ENCODE measurements at regions not wholly inside any gene's neighbourhood (a gene's known extent, or its start where the extent isn't known, plus 50 kb on each side); places are given as distances from the start of the nearest gene placed in this dataset.

DNA sequence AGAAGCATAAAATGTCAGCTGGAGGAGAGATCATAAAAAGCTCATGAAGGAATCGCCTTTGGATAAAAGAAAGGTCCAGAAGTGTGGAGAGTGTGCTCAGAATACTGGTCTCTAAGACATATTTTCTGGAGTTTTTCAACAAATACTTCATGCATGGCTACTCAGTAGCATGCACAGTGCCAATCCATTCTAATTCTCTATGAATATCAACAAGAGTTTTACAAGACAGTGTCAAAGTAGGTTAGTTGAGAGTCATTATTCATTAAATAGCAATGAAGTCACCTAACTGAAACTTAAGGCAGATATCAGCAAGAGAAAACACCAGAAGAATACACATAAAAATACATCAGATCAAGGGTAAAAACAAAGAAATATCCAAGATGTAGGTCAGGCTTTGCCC, 1243.2 kb upstream of the SLC10A2 start:
- no peak for TF ChIP-seq EZH2 (IDR thresholded peaks at IDR 0.05; ENCODE audit: low read depth, low read length, severe bottlenecking)
- no peak for TF ChIP-seq CTCF (IDR thresholded peaks at IDR 0.05; ENCODE audit: control extremely low read depth in 1 of 3, insufficient read depth in 1 of 3, low read depth in 1 of 3, low read length in 3 of 3)
- TF ChIP-seq PHF8 (conservative IDR thresholded peaks at IDR 0.05; ENCODE audit: low read depth, low read length): no peak
- no peak for TF ChIP-seq TAF1 (IDR thresholded peaks at IDR 0.05; ENCODE audit: low read depth, low read length)
- no peak for TF ChIP-seq EP300 (IDR thresholded peaks at IDR 0.05; ENCODE audit: borderline replicate concordance in 1 of 2, low read depth in 2 of 2, low read length in 2 of 2)
- TF ChIP-seq ZNF274 (IDR thresholded peaks at IDR 0.05; ENCODE audit: borderline replicate concordance, extremely low read depth, low read length): no peak
- TF ChIP-seq, protein P1, sequence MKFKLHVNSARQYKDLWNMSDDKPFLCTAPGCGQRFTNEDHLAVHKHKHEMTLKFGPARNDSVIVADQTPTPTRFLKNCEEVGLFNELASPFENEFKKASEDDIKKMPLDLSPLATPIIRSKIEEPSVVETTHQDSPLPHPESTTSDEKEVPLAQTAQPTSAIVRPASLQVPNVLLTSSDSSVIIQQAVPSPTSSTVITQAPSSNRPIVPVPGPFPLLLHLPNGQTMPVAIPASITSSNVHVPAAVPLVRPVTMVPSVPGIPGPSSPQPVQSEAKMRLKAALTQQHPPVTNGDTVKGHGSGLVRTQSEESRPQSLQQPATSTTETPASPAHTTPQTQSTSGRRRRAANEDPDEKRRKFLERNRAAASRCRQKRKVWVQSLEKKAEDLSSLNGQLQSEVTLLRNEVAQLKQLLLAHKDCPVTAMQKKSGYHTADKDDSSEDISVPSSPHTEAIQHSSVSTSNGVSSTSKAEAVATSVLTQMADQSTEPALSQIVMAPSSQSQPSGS (IDR thresholded peaks at IDR 0.05; ENCODE audit: low read length): no peak
- TF ChIP-seq USF2 (IDR thresholded peaks at IDR 0.05; ENCODE audit: low read length): no peak
- TF ChIP-seq, protein P2, sequence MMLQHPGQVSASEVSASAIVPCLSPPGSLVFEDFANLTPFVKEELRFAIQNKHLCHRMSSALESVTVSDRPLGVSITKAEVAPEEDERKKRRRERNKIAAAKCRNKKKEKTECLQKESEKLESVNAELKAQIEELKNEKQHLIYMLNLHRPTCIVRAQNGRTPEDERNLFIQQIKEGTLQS (IDR thresholded peaks at IDR 0.05; ENCODE audit: insufficient read depth, low read depth, low read length): no peak
- TF ChIP-seq, protein P3, sequence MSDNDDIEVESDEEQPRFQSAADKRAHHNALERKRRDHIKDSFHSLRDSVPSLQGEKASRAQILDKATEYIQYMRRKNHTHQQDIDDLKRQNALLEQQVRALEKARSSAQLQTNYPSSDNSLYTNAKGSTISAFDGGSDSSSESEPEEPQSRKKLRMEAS (IDR thresholded peaks at IDR 0.05): no peak
- TF ChIP-seq POLR2AphosphoS5 (IDR thresholded peaks at IDR 0.05; ENCODE audit: low read depth, low read length): no peak
